Activated naive CD4-positive, alpha-beta T cell treated with Interleukin-2 at 50 U/mL for 16 hours (primary cell): ENCODE measurements at regions not wholly inside any gene's neighbourhood (a gene's known extent, or its start where the extent isn't known, plus 50 kb on each side); places are given as distances from the start of the nearest gene placed in this dataset.
"Not testable (repeated sequence)": the region's sequence is repeated elsewhere in the genome, so short reads cannot be mapped to it uniquely, and the experiment has no call there.

Experiments used
- DNase-seq: peaks from one replicate; pipeline ENCODE4 v3.0.0-alpha.2; 2020

- no peak for DNase-seq
Observed at GRCh38 chrX:45445745-45446412, 245.2 kb upstream of the DIPK2B start.

GRCh38 chrX:45437186-45437585, 236.5 kb upstream of the DIPK2B start:
- DNase-seq: no peak

GRCh38 chrX:45435481-45435880, 234.8 kb upstream of the DIPK2B start:
- DNase-seq: no peak

- DNase-seq: no peak
Observed at GRCh38 chrX:45434231-45434630, 233.6 kb upstream of the DIPK2B start.

- DNase-seq: no peak
Observed at GRCh38 chrX:45428831-45429230, 228.2 kb upstream of the DIPK2B start.

GRCh38 chrX:45424326-45424725, 223.7 kb upstream of the DIPK2B start:
- DNase-seq: no peak

GRCh38 chrX:45422216-45422925, 221.7 kb upstream of the DIPK2B start:
- no peak for DNase-seq

- DNase-seq: no peak
Observed at GRCh38 chrX:45421806-45422205, 221.1 kb upstream of the DIPK2B start.

GRCh38 chrX:45404206-45404605, 203.5 kb upstream of the DIPK2B start:
- DNase-seq: no peak

GRCh38 chrX:45401923-45402322, 201.2 kb upstream of the DIPK2B start:
- DNase-seq: no peak

- not testable (repeated sequence) for DNase-seq
Observed at GRCh38 chrX:45400951-45401725, 200.5 kb upstream of the DIPK2B start.

- DNase-seq: no peak
Observed at GRCh38 chrX:45400027-45400779, 199.5 kb upstream of the DIPK2B start.

- no peak for DNase-seq
Observed at GRCh38 chrX:45385757-45386156, 185.1 kb upstream of the DIPK2B start.

GRCh38 chrX:45381841-45382240, 181.2 kb upstream of the DIPK2B start:
- DNase-seq: no peak

GRCh38 chrX:45381366-45381765, 180.7 kb upstream of the DIPK2B start:
- no peak for DNase-seq

- no peak for DNase-seq
Observed at GRCh38 chrX:45379236-45379635, 178.6 kb upstream of the DIPK2B start.

GRCh38 chrX:45372151-45372550, 171.5 kb upstream of the DIPK2B start:
- no peak for DNase-seq

GRCh38 chrX:45368705-45369104, 168.0 kb upstream of the DIPK2B start:
- DNase-seq: no peak

GRCh38 chrX:45363596-45363995, 162.9 kb upstream of the DIPK2B start:
- no peak for DNase-seq

GRCh38 chrX:45360571-45360970, 159.9 kb upstream of the DIPK2B start:
- DNase-seq: no peak

- DNase-seq: no peak
Observed at GRCh38 chrX:45358392-45358791, 157.7 kb upstream of the DIPK2B start.

GRCh38 chrX:45353456-45353855, 152.8 kb upstream of the DIPK2B start:
- DNase-seq: no peak

GRCh38 chrX:45352611-45353010, 151.9 kb upstream of the DIPK2B start:
- no peak for DNase-seq
